A673 (cell line): ENCODE measurements at regions not wholly inside any gene's neighbourhood (a gene's known extent, or its start where the extent isn't known, plus 50 kb on each side); places are given as distances from the start of the nearest gene placed in this dataset.

Experiments used
- BruUV-seq: library from RNA; stranded (reverse); fragments of 400-500 nt; replicated peaks from 2 replicates; lab custom pipeline; 2021; lab: Mats Ljungman, UMichigan
- CTCF ChIA-PET: fragments of 300-600 bp; sonication (Branson Sonifier 250); formaldehyde crosslinking; loops from one replicate; lab custom pipeline; 2022; ENCODE audit warnings: antibody characterized with exemption; lab: Charles Lee
- POLR2A ChIA-PET: fragments of 300-600 bp; sonication (Branson Sonifier 250); formaldehyde crosslinking; loops from one replicate; lab custom pipeline; 2022; ENCODE audit warnings: antibody characterized with exemption; ENCODE audit not compliant: low non-redundant PET; lab: Charles Lee
- DNase-seq: peaks from one replicate; pipeline ENCODE4 v3.0.0-alpha.2; 2015; ENCODE audit warnings: low spot score
- H3K27ac ChIP-seq: fragments of 200-600 bp; sonication (generic); 2 replicates; pipeline ENCODE4 v1.5.1; 2016; ENCODE audit warnings: mixed run types, low read depth, mild to moderate bottlenecking, mixed read lengths, antibody characterized with exemption, low read length; ENCODE audit not compliant: poor library complexity, severe bottlenecking
- H3K27me3 ChIP-seq: fragments of 200-600 bp; sonication (generic); replicated peaks from 2 replicates; pipeline ENCODE4 v1.6.1; 2017; ENCODE audit warnings: mixed run types, low read depth, mild to moderate bottlenecking, mixed read lengths, antibody characterized with exemption, low read length; ENCODE audit not compliant: insufficient read depth, poor library complexity
- H3K36me3 ChIP-seq: fragments of 200-600 bp; sonication (generic); 2 replicates; pipeline ENCODE4 v1.6.1; 2016; ENCODE audit warnings: mixed run types, mild to moderate bottlenecking, mixed read lengths, antibody characterized with exemption, low read length; ENCODE audit not compliant: insufficient read depth, poor library complexity, severe bottlenecking
- H3K4me1 ChIP-seq: fragments of 200-600 bp; sonication (generic); 2 replicates; pipeline ENCODE4 v1.6.1; 2017; ENCODE audit warnings: mixed run types, mild to moderate bottlenecking, mixed read lengths, antibody characterized with exemption, low read length; ENCODE audit not compliant: insufficient read depth, poor library complexity, severe bottlenecking
- H3K4me3 ChIP-seq: fragments of 200-600 bp; sonication (generic); 2 replicates; pipeline ENCODE4 v1.5.1; 2016; ENCODE audit warnings: low read depth, mixed run types, mild to moderate bottlenecking, mixed read lengths, low read length; ENCODE audit not compliant: poor library complexity, severe bottlenecking
- H3K9me3 ChIP-seq: fragments of 200-600 bp; sonication (generic); 2 replicates; pipeline ENCODE4 v1.6.1; 2016; ENCODE audit warnings: mixed run types, low read depth, mild to moderate bottlenecking, mixed read lengths, antibody characterized with exemption, low read length; ENCODE audit not compliant: poor library complexity, severe bottlenecking
- EZH2 ChIP-seq: fragments of 200-600 bp; sonication (generic); IDR thresholded peaks from 2 replicates; pipeline ENCODE4 v1.6.1; 2017; ENCODE audit warnings: borderline replicate concordance, low read depth, mild to moderate bottlenecking, mixed read lengths, antibody characterized with exemption, low read length; ENCODE audit not compliant: poor library complexity, severe bottlenecking
- intact Hi-C: fragments of 100-400 bp; cut with micrococcal nuclease; formaldehyde crosslinking; loops from one replicate; pipeline ENCODE4 v1.10.0; 2022; ENCODE audit not compliant: unreplicated experiment
- TF ChIP-seq, protein P1 (sequence below): fragments of 300-800, 200-600 bp; sonication (generic); conservative IDR thresholded peaks from 2 replicates; pipeline ENCODE4 v1.5.1; 2017; ENCODE audit warnings: low read depth, mild to moderate bottlenecking, antibody characterized with exemption, low read length, moderate library complexity, mixed read lengths

GRCh38 chr10:32171204-32171603, 115.0 kb upstream of the KIF5B start:
- H3K27ac ChIP-seq = no peak overlapping the region
- no peaks in the 10 kb centered on the region for H3K9me3 ChIP-seq
- no peak for DNase-seq
- POLR2A ChIA-PET = no interaction called here
- H3K27me3 ChIP-seq = no peaks in the 10 kb centered on the region
- CTCF ChIA-PET = no interaction called here
- H3K4me1 ChIP-seq = no peaks in the 10 kb centered on the region
- no TSS peak for BruUV-seq
- H3K36me3 ChIP-seq = no peaks in the 10 kb centered on the region
- no peak for TF ChIP-seq EZH2
- TF ChIP-seq, protein P1, sequence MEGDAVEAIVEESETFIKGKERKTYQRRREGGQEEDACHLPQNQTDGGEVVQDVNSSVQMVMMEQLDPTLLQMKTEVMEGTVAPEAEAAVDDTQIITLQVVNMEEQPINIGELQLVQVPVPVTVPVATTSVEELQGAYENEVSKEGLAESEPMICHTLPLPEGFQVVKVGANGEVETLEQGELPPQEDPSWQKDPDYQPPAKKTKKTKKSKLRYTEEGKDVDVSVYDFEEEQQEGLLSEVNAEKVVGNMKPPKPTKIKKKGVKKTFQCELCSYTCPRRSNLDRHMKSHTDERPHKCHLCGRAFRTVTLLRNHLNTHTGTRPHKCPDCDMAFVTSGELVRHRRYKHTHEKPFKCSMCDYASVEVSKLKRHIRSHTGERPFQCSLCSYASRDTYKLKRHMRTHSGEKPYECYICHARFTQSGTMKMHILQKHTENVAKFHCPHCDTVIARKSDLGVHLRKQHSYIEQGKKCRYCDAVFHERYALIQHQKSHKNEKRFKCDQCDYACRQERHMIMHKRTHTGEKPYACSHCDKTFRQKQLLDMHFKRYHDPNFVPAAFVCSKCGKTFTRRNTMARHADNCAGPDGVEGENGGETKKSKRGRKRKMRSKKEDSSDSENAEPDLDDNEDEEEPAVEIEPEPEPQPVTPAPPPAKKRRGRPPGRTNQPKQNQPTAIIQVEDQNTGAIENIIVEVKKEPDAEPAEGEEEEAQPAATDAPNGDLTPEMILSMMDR = no peak
- H3K4me3 ChIP-seq = no peak overlapping the region
- intact Hi-C loops = no loop called here

GRCh38 chr10:32169556-32169955, 113.3 kb upstream of the KIF5B start:
- no peaks in the 10 kb centered on the region for H3K36me3 ChIP-seq
- ChIA-PET POLR2A (no interaction called here), CTCF (no interaction called here)
- no peaks in the 10 kb centered on the region for H3K4me1 ChIP-seq
- H3K27me3 ChIP-seq = no peaks in the 10 kb centered on the region
- no peak for DNase-seq
- H3K4me3 ChIP-seq = no peak overlapping the region
- BruUV-seq = no TSS peak
- no peaks in the 10 kb centered on the region for H3K9me3 ChIP-seq
- TF ChIP-seq, protein P1 = no peak
- no peak for TF ChIP-seq EZH2
- intact Hi-C loops = no loop called here
- H3K27ac ChIP-seq = no peak overlapping the region

DNA sequence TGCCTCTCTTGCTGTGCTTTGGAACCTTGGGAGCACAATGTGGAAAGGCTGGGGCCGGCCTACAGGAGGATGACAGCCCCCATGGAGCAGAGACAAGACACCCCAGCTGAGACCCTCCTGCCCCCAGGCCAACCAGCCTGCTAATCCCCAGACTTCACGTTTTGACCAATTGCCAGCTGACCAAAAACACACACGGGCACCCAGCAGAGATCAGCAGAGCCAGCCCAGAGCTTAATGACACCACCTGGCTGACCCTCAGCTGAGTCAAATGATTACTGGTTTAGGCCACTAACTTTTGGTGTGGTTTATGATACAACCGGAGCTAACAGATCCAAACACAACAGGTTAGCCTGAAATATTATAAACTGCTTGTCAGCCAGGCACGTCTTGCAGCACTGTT, 111.2 kb upstream of the KIF5B start:
- Histone ChIP-seq H3K9me3 (no peaks in the 10 kb centered on the region), H3K36me3 (no peaks in the 10 kb centered on the region), H3K4me3 (no peak overlapping the region), H3K27ac (no peak overlapping the region), H3K27me3 (no peaks in the 10 kb centered on the region), H3K4me1 (no peaks in the 10 kb centered on the region)
- TF ChIP-seq, protein P1 = no peak
- TF ChIP-seq EZH2 = no peak
- DNase-seq = no peak
- intact Hi-C loops = no loop called here
- no TSS peak for BruUV-seq
- ChIA-PET POLR2A (no interaction called here), CTCF (no interaction called here)
